GM06990 (cell line): ENCODE measurements at regions not wholly inside any gene's neighbourhood (a gene's known extent, or its start where the extent isn't known, plus 50 kb on each side); places are given as distances from the start of the nearest gene placed in this dataset.

ENCODE experiments used
- DNase-seq: peaks from one replicate; pipeline ENCODE4 v3.0.0-alpha.2; 2011; ENCODE audit not compliant: insufficient read length; ENCODE audit errors: extremely low read depth
- H3K27me3 ChIP-seq: replicated peaks from 2 replicates; pipeline ENCODE4 v1.6.0; 2011; ENCODE audit warnings: low read length; ENCODE audit not compliant: control insufficient read depth, insufficient read depth
- H3K36me3 ChIP-seq: 2 replicates; pipeline ENCODE4 v1.5.1; 2011; ENCODE audit warnings: low read length; ENCODE audit not compliant: control insufficient read depth, insufficient read depth
- H3K4me3 ChIP-seq: replicated peaks from 2 replicates; pipeline ENCODE4 v1.5.1; 2011; ENCODE audit warnings: low read depth, mild to moderate bottlenecking, control low read depth, low read length
- TF ChIP-seq, protein P1 (sequence below): IDR thresholded peaks from 2 replicates; pipeline ENCODE4 v1.5.1; 2011; ENCODE audit warnings: low read length, control low read depth, mild to moderate bottlenecking, inconsistent platforms; ENCODE audit not compliant: insufficient read depth, poor library complexity, severe bottlenecking

DNA sequence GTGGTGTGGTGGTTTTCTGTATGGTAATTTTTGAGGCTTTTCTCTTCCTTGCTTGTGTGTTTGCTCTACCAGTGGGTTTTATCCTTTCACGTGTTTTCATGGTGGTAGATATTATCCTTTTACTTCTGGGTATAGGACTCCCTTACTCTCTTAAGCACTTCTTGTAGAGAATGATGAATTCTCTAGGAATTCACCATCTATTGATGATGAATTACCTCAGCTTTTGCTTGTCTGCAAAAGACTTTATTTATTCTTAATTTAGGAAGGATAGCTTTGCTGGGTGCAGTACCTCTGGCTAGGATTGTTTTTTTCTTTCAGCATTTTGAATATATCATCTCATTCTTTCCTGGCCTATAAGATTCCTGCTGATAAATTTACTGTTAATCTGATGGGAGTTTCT, 415.3 kb downstream of the PDGFC start:
- Histone ChIP-seq H3K36me3 (no peaks in the 10 kb centered on the region), H3K4me3 (no peak overlapping the region), H3K27me3 (no peaks in the 10 kb centered on the region)
- DNase-seq = no peak
- TF ChIP-seq, protein P1, sequence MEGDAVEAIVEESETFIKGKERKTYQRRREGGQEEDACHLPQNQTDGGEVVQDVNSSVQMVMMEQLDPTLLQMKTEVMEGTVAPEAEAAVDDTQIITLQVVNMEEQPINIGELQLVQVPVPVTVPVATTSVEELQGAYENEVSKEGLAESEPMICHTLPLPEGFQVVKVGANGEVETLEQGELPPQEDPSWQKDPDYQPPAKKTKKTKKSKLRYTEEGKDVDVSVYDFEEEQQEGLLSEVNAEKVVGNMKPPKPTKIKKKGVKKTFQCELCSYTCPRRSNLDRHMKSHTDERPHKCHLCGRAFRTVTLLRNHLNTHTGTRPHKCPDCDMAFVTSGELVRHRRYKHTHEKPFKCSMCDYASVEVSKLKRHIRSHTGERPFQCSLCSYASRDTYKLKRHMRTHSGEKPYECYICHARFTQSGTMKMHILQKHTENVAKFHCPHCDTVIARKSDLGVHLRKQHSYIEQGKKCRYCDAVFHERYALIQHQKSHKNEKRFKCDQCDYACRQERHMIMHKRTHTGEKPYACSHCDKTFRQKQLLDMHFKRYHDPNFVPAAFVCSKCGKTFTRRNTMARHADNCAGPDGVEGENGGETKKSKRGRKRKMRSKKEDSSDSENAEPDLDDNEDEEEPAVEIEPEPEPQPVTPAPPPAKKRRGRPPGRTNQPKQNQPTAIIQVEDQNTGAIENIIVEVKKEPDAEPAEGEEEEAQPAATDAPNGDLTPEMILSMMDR = no peak

- Histone ChIP-seq H3K4me3 (no peak overlapping the region), H3K36me3 (no peaks in the 10 kb centered on the region), H3K27me3 (no peaks in the 10 kb centered on the region)
- no peak for DNase-seq
- TF ChIP-seq, protein P1 = no peak
Measured at GRCh38 chr4:156553659-156554058, 417.9 kb downstream of the PDGFC start.

- no peak overlapping the region for H3K4me3 ChIP-seq
- DNase-seq = no peak
- no peaks in the 10 kb centered on the region for H3K27me3 ChIP-seq
- H3K36me3 ChIP-seq = no peaks in the 10 kb centered on the region
- TF ChIP-seq, protein P1 = no peak
Measured at GRCh38 chr4:156547891-156548290, 423.7 kb downstream of the PDGFC start.

DNA sequence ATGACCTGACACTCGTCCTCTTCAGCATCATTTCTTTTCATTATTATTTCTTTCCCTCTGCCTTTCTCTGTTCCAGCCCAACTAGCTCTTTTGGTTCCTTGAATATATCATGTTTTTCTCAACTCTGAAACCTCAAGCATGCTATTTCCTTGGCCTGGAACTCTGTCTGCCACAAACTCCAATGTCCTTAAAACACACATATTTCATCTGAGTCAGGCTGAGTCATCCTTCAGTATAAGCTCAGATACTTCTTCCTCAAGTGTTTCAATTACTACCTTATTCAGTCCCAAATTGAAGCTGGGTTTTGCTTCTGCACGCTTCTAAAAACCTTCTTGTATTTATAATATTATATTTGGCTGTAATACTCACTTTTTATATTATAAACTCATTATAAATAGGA, 424.2 kb downstream of the PDGFC start:
- no peaks in the 10 kb centered on the region for H3K27me3 ChIP-seq

GRCh38 chr4:156545003-156545785, 426.4 kb downstream of the PDGFC start:
- H3K4me3 ChIP-seq = no peak overlapping the region
- TF ChIP-seq, protein P1 = no peak
- H3K36me3 ChIP-seq = no peaks in the 10 kb centered on the region
- no peaks in the 10 kb centered on the region for H3K27me3 ChIP-seq
- DNase-seq = no peak

More for the DNA sequence above, 424.2 kb downstream of the PDGFC start:
- no peak for DNase-seq
- Histone ChIP-seq H3K36me3 (no peaks in the 10 kb centered on the region), H3K4me3 (no peak overlapping the region)
- TF ChIP-seq, protein P1 = no peak
